GM18909 (cell line): ENCODE measurements at regions not wholly inside any gene's neighbourhood (a gene's known extent, or its start where the extent isn't known, plus 50 kb on each side); places are given as distances from the start of the nearest gene placed in this dataset.

Experiments used
- ATAC-seq: cut with Tn5 transposase; IDR thresholded peaks from one replicate; pipeline ENCODE4 v1.9.1; 2021; ENCODE audit warnings: mild to moderate bottlenecking; ENCODE audit not compliant: unreplicated experiment, poor library complexity

- no peak for ATAC-seq
These were observed 119.7 kb upstream of the KLF7 start for GRCh38 chr2:207285473-207285815.

DNA sequence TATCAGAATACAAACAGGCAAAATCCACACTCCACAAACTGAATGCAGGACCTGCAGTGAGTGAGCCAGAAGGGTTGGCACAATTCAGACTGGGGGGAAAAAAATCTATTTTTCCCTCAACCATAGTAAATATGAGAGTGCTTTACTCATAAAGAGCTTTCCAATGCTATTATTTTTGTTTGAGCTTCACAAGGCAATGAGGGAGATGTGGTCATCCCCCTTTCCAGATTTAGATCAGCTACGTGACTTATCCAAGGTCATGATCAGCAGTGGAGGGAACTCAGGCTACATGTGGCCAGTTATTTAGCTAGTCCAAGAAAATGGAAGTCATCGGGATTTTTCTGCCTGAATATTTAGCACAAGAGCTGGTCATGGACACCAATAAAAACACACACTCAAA, 120.4 kb upstream of the KLF7 start:
- no peak for ATAC-seq

DNA sequence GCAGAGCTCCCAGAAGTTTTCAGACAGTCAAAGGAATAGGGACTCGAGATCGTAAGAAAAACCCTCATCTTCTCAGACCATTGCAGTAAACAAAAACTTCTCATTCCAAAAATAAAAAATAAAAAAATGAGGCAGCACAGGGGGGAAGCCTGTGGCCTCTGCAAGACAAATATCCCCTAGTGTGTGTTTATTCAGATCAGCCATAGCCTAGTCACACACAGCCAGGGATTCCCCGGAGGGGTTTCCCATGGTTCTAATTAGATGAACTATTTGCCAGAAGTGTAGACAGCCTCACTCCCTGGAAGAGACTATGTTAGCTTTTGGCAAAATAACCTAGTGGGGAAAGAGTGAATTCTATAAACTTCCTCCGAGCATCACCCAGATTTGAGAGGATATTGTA, 122.9 kb upstream of the KLF7 start:
- peak; percentile 53 for ATAC-seq

DNA sequence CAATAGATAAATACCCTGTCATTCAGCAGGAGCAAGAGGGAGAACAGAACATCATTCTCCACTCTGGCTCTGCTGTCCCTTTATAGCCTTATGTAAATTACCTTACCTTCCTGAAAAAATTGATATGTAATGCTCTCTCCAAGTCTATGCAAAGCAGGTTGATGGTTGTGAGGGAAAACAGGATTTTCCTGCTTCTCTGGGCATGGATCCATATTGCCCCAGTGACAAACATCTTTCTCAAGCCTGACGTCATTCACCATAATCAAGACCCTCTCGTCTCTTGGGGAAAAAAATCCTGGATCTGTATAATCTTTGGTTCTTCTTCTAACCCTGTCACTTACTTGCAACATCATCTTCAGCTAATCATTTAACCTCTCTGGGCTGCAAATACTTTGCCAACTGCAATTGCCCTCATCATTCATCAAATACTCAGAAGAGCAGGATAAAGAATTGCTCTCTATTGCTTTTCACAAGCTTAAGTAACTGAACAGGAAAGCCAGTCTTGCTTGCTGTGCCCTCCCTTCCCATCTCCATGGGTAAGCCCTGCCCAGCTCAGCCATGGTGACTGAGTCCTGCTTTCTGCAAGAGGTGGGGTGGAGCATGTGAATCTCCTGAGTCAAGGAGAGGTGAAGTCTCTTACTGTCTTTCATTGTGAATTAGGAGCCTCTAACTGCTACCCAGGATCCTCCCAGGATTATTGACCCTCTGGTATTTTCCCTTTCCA, 123.7 kb upstream of the KLF7 start:
- ATAC-seq, result no peak

DNA sequence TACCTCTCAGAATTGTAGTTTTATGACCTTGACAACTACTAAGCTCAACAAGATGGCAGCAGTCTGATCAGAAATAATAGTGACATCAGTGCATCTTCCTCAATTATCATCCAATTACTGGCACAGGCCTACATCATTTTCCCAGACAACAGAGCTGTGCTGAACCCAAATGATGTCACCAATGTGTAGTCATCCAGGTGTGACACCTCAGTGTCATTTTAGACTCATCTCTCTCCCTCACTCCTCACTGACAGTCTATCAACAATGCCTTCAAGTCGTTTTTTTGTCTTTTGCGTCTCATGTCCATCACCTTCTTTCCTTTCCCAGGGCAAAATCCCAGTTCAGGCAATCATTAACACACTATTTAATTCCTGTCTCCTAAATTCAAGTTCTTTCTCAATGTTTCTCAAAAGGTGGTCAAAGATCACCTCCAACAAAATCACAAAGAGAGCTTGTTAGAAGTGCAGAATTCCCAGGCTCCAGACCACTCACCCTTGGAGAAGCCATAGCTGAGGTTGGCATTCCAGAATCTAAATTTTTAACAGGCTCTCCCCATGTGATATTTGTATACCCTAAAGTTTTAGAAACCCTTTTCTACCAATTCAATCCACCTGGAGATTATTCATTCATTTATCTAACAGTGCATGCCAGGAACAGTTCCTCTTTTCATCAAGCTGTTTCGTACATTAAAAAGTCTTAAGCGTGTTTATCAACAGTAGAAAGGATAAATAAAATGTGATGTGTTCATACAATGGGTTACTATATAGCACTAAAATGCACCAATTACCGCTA, 125.3 kb upstream of the KLF7 start:
- peak; percentile 40 for ATAC-seq

DNA sequence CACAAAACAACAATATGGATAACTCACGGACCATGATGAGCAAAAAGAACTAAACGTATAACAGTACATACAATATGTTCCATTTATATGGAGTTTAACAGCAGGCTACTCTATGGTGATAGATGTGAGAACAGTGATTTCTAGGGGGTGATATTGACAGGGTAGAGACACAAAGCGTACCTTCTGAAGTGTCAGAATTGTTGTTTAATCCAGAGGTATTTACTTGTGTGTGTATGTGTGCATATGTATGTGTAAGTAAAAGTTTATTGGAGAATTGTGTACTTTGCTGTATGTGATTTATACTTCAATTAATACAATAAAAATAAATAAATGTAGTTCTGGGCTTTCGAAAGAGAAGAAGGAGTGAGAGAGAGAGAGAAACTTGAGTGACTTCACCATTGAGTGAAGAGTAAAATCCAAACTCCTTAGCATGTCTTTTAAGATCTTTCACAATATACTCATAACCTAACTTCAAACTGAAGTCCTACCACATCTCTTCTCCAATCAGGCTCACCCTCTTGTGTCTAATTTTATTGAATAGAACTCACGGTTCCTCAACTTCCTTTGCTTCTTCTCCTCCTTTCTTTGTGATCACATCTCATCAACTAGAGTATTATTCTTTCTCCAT, 126.0 kb upstream of the KLF7 start:
- ATAC-seq, result no peak

GRCh38 chr2:207296265-207296948, 130.7 kb upstream of the KLF7 start:
- ATAC-seq, result no peak

DNA sequence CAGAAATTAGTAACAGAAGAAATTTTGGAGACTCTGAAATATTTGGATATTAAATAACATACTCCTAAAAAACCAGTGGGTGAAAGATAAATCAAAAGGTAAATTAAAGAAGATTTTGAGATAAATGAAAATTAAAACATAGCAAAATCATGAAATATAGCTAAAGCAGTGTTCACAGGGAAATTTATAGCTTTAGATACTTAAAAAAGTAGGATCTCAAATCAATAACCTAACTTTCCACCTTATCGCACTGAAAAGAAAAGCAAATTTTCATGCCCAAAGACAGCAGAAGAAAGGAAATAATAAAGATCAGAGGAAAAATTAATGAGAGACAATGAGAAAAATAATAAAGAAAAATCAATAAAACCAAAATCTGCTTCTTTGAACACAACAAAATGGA, 135.1 kb upstream of the KLF7 start:
- ATAC-seq, result no peak

- ATAC-seq, result no peak
These were observed 139.0 kb upstream of the KLF7 start for GRCh38 chr2:207304761-207305160.

- ATAC-seq, result no peak
These were observed 142.9 kb upstream of the KLF7 start for GRCh38 chr2:207308519-207309224.

GRCh38 chr2:207311316-207312005, 145.7 kb upstream of the KLF7 start:
- peak; percentile 87 for ATAC-seq

- no peak for ATAC-seq
These were observed 146.2 kb upstream of the KLF7 start for GRCh38 chr2:207312006-207312356.

- ATAC-seq, result no peak
These were observed 148.2 kb upstream of the KLF7 start for GRCh38 chr2:207313947-207314346.

GRCh38 chr2:207315131-207315530, 149.4 kb upstream of the KLF7 start:
- ATAC-seq, result no peak

DNA sequence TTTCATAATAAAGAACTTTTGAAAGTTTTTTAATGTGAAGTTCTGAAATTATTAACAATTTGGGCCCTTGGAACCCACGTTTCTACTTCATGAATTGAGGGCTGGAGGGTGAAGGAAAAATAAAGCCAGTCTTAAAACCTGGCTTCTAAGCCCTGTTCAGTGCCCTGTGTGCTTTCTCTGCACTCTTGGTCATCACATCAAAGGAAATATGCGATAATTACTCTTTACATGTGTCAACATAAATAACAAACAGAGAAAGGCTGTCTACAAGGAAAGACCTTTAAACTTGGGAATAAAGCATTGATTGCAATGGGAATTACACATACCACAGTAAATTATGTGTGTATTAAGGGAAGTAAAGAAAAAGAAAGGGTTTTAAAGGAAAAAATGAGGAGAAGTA, 150.7 kb upstream of the KLF7 start:
- no peak for ATAC-seq

DNA sequence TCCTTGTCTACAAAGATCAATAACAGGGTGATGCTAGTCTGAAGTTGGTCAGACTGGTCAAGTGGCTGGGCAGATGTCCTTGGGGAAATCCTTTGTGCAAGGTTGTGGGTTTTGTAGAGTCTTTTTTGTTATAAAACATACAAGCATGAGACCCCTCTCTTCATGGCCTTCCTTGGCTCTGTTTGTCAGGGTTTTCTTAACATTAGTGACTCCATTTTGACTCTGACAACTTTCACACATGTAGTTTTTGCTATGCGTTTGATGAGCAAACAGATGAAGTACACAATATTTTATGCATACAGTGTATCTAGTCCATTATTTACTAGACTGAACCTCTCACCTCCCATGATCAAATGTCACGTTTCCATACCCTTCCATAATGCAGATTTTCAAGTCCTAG, 151.2 kb upstream of the KLF7 start:
- no peak for ATAC-seq

DNA sequence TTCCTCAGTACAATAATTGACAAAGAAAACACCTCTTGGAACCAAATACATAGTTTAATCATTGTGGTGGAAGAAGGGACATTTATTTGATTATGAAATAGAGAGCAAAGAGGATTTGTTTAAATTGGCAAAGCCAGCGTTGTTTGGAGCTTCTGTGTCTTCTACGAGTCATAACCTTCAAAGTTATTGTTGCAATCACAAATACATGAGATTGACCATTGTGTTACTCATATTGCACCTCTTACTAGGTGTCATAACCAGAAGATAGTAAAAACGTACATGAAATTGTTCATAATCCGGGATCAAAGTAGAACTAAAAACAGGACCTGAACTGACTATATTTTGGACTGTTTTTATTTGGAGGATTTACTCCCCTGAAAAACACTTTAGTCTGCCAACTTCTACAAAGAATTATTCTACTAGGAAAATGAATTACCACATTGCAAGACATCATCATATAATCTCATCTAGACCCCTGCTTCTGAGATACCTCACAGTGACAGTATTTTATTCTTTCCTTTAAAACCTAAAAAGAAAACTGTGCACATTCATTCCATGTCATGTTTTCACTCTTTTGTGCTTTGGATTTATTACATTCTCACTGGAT, 151.7 kb upstream of the KLF7 start:
- no peak for ATAC-seq

DNA sequence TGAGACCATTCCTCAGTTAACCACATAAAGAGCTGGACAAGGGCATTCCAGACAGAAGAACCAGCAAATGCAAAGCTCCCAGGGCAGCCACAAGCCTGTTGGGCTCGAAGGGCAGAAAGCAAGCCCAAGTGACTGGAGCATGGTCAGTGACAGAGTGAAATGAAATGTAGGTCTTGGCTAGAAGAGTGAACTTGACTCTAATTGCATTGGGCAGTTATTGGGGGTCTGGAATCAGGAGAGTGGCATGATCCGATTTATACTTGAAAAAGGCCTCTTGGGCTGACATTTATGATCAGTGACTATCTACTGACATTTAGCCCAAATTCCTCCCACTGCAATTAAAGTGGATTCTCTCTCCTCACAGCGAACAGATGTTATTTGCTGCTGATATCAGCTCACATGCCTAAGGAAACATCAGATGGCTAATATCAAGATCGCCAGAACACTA, 152.5 kb upstream of the KLF7 start:
- ATAC-seq, result no peak

- no peak for ATAC-seq
These were observed 153.6 kb upstream of the KLF7 start for GRCh38 chr2:207319316-207319715.
